IMR-90 (cell line): ENCODE measurements at regions not wholly inside any gene's neighbourhood (a gene's known extent, or its start where the extent isn't known, plus 50 kb on each side); places are given as distances from the start of the nearest gene placed in this dataset.

Source experiments
- ATAC-seq: fragments of 200-7000 bp; cut with Tn5 transposase; 2 replicates; pipeline ENCODE4 v1.9.1; 2020; ENCODE audit warnings: low read depth, mild to moderate bottlenecking, moderate library complexity
- BruUV-seq: library from RNA; stranded (reverse); fragments of 400-500 nt; replicated peaks from 2 replicates; lab custom pipeline; 2021; lab: Mats Ljungman, UMichigan
- CTCF ChIA-PET: fragments of 300-600 bp; formaldehyde crosslinking; extraction: SDS; loops from one replicate; lab custom pipeline; 2021; ENCODE audit warnings: antibody characterized with exemption; lab: Yijun Ruan, JAX
- POLR2A ChIA-PET: fragments of 300-600 bp; sonication (Branson Sonifier 250); formaldehyde crosslinking; loops from one replicate; lab custom pipeline; 2022; ENCODE audit warnings: antibody characterized with exemption; ENCODE audit not compliant: unreplicated experiment; lab: Charles Lee
- DNase-seq: peaks from one replicate; pipeline ENCODE4 v3.0.0; 2013
- H2AFZ ChIP-seq: replicated peaks from 2 replicates; pipeline ENCODE3; 2013; ENCODE audit warnings: low read length, mild to moderate bottlenecking; ENCODE audit not compliant: poor library complexity
- H2AK5ac ChIP-seq: 2 replicates; pipeline ENCODE4 v1.6.1; 2013; ENCODE audit warnings: low read depth, low read length, inconsistent platforms
- H2AK9ac ChIP-seq: replicated peaks from 2 replicates; pipeline ENCODE3; 2013; ENCODE audit warnings: mild to moderate bottlenecking, low read depth, low read length, moderate library complexity; ENCODE audit not compliant: poor library complexity
- H2BK120ac ChIP-seq: 2 replicates; pipeline ENCODE4 v1.6.1; 2013; ENCODE audit warnings: low read depth, low read length, inconsistent platforms
- H2BK15ac ChIP-seq: 3 replicates; pipeline ENCODE4 v1.6.1; 2013; ENCODE audit warnings: low read depth, low read length, inconsistent platforms
- H2BK20ac ChIP-seq: 2 replicates; pipeline ENCODE4 v1.6.1; 2013; ENCODE audit warnings: low read depth, mild to moderate bottlenecking, inconsistent platforms, low read length, moderate library complexity
- H2BK5ac ChIP-seq: 2 replicates; pipeline ENCODE4 v1.6.1; 2013; ENCODE audit warnings: mild to moderate bottlenecking, low read depth, low read length, inconsistent platforms; ENCODE audit not compliant: poor library complexity, severe bottlenecking
- H3K14ac ChIP-seq: replicated peaks from 2 replicates; pipeline ENCODE4 v1.6.1; 2013; ENCODE audit warnings: low read depth, low read length, inconsistent platforms
- H3K18ac ChIP-seq: 2 replicates; pipeline ENCODE4 v1.6.1; 2013; ENCODE audit warnings: low read depth, low read length, control low read depth
- H3K23ac ChIP-seq: 2 replicates; pipeline ENCODE4 v1.6.1; 2013; ENCODE audit warnings: low read depth, low read length, inconsistent platforms
- H3K27ac ChIP-seq: 2 replicates; pipeline ENCODE4 v1.5.1; 2013; ENCODE audit warnings: mild to moderate bottlenecking, control low read depth, low read length; ENCODE audit not compliant: insufficient read depth
- H3K27me3 ChIP-seq: 2 replicates; pipeline ENCODE4 v1.6.1; 2013; ENCODE audit warnings: low read length; ENCODE audit not compliant: control insufficient read depth, insufficient read depth
- H3K36me3 ChIP-seq: 2 replicates; pipeline ENCODE4 v1.6.1; 2013; ENCODE audit warnings: low read length, mixed read lengths; ENCODE audit not compliant: control insufficient read depth, insufficient read depth
- H3K4ac ChIP-seq: 2 replicates; pipeline ENCODE4 v1.6.1; 2013; ENCODE audit warnings: low read depth, low read length, inconsistent platforms
- H3K4me1 ChIP-seq: 2 replicates; pipeline ENCODE4 v1.6.1; 2013; ENCODE audit warnings: low read length, mixed read lengths; ENCODE audit not compliant: control insufficient read depth, insufficient read depth
- H3K4me2 ChIP-seq: 2 replicates; pipeline ENCODE4 v1.6.1; 2013; ENCODE audit warnings: low read depth, mild to moderate bottlenecking, control low read depth, low read length, moderate library complexity
- H3K4me3 ChIP-seq: 2 replicates; pipeline ENCODE4 v1.5.1; 2013; ENCODE audit warnings: low read depth, mild to moderate bottlenecking, control low read depth, low read length, moderate library complexity; ENCODE audit not compliant: insufficient read depth
- H3K56ac ChIP-seq: 2 replicates; pipeline ENCODE4 v1.6.1; 2013; ENCODE audit warnings: low read length, inconsistent platforms; ENCODE audit not compliant: insufficient read depth; ENCODE audit errors: extremely low read depth
- H3K79me1 ChIP-seq, 2 experiments: 2 replicates each; pipeline ENCODE4 v1.6.1; 2013; ENCODE audit warnings: low read length in 2 of 2, inconsistent platforms in 1 of 2, low read depth in 1 of 2
- H3K9ac ChIP-seq: 2 replicates; pipeline ENCODE4 v1.6.1; 2013; ENCODE audit warnings: low read depth, low read length, control low read depth
- H3K9me1 ChIP-seq: 2 replicates; pipeline ENCODE4 v1.6.1; 2013; ENCODE audit warnings: low read length, inconsistent platforms; ENCODE audit not compliant: insufficient read depth
- H3K9me3 ChIP-seq: 2 replicates; pipeline ENCODE4 v1.6.1; 2013; ENCODE audit warnings: low read length; ENCODE audit not compliant: control insufficient read depth, insufficient read depth
- H4K20me1 ChIP-seq: 2 replicates; pipeline ENCODE4 v1.6.1; 2013; ENCODE audit warnings: low read length, inconsistent platforms; ENCODE audit not compliant: insufficient read depth
- H4K5ac ChIP-seq: 2 replicates; pipeline ENCODE4 v1.6.1; 2013; ENCODE audit warnings: mild to moderate bottlenecking, low read depth, low read length, control low read depth
- H4K8ac ChIP-seq, 2 experiments: 2 replicates each; pipeline ENCODE4 v1.6.1; 2013; ENCODE audit warnings: low read depth in 2 of 2, low read length in 2 of 2, control low read depth in 1 of 2, inconsistent platforms in 1 of 2
- H4K91ac ChIP-seq: 2 replicates; pipeline ENCODE4 v1.6.1; 2013; ENCODE audit warnings: low read depth, low read length, inconsistent platforms; ENCODE audit not compliant: insufficient read depth
- BHLHE40 ChIP-seq: fragments of 150-350 bp; IDR thresholded peaks from 2 replicates; pipeline ENCODE4 v1.6.1; 2016; ENCODE audit warnings: mild to moderate bottlenecking, low read depth, low read length
- FOS ChIP-seq: fragments of 150-350 bp; IDR thresholded peaks from 2 replicates; pipeline ENCODE4 v1.6.1; 2016; ENCODE audit warnings: low read depth, low read length
- MAFK ChIP-seq: IDR thresholded peaks from 2 replicates; pipeline ENCODE4 v1.6.1; 2012; ENCODE audit warnings: low read depth, low read length, improper control_type of control experiment
- POLR2A ChIP-seq: IDR thresholded peaks from 2 replicates; pipeline ENCODE4 v1.6.1; 2012; ENCODE audit warnings: mild to moderate bottlenecking, low read depth, low read length
- RCOR1 ChIP-seq: IDR thresholded peaks from 2 replicates; pipeline ENCODE4 v1.6.1; 2012; ENCODE audit warnings: mild to moderate bottlenecking, low read length, improper control_type of control experiment; ENCODE audit not compliant: insufficient replicate concordance
- RFX5 ChIP-seq: IDR thresholded peaks from 2 replicates; pipeline ENCODE4 v1.8.0; 2012; ENCODE audit warnings: low read depth, mild to moderate bottlenecking, low read length, moderate library complexity
- SMC3 ChIP-seq: fragments of 150-350 bp; IDR thresholded peaks from 2 replicates; pipeline ENCODE4 v1.6.1; 2016; ENCODE audit warnings: low read depth, mild to moderate bottlenecking, antibody characterized with exemption, low read length, moderate library complexity
- WGBS, 2 experiments: methylation state at CpG; one replicate each; pipeline versions ENCODE4 v1.1.5 to v1.1.7; 2013; ENCODE audit warnings: missing lambda C conversion rate in 2 of 2; ENCODE audit not compliant: insufficient read length in 1 of 2; ENCODE audit errors: extremely low coverage in 2 of 2; 5-methylcytosine and 5-hydroxymethylcytosine counted together
- dilution Hi-C: fragments of 300-500 bp; cut with HindIII; formaldehyde crosslinking; loops from one replicate; pipeline ENCODE4 v1.14.3; 2018; ENCODE audit warnings: low sequenced_read_pairs; ENCODE audit not compliant: unreplicated experiment
- in situ Hi-C: fragments of 300-500 bp; cut with MboI; formaldehyde crosslinking; loops from 3 replicates; pipeline ENCODE4 v1.14.3; 2019; ENCODE audit warnings: low sequenced_read_pairs, inconsistent platforms, mixed read lengths
- intact Hi-C: fragments of 100-400 bp; cut with micrococcal nuclease; formaldehyde crosslinking; loops from 2 replicates; pipeline ENCODE4 v1.10.0; 2022
- TF ChIP-seq, protein P1 (sequence below): fragments of 150-350 bp; IDR thresholded peaks from 2 replicates; pipeline ENCODE4 v1.6.1; 2017; ENCODE audit warnings: mild to moderate bottlenecking, antibody characterized with exemption, low read length, low read depth

DNA sequence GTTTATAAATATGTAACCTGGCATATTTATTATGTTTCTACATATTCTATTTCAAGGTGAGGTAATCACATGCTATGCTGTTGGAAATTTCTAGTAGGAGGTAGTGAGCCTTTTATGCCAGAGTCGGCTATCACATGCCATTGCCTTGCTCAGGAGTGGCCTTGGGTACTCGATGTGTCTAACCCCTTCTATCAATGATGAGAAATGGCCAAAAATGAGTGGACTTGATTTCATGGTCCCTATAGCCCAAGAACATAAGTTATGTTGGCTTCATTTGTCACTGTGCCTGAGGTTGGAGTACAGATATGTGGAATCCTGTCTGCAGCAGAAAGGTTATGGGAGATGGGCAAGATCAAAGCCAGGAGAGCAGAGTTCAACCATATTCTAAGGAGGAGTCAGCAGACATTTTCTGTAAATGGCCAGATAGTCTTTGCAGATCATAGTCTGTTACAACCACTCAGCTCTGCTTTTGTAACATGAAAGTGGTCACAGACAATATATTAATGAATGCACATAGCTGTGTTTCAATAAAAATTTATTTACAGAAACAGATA is 554.4 kb downstream of the PDCD6IP start:
- H3K79me1 ChIP-seq = no peaks in the 10 kb centered on the region
- H2AK9ac ChIP-seq = no peak overlapping the region
- H4K5ac ChIP-seq = no peak overlapping the region
- H3K9ac ChIP-seq = no peak overlapping the region
- no peak overlapping the region for H3K4ac ChIP-seq
- no peak overlapping the region for H3K23ac ChIP-seq
- no peaks in the 10 kb centered on the region for H3K4me1 ChIP-seq
- no peaks in the 10 kb centered on the region for H4K20me1 ChIP-seq
- no peak overlapping the region for H3K56ac ChIP-seq
- dilution Hi-C loops (no loop called here), intact Hi-C loops (no loop called here), in situ Hi-C loops (no loop called here)
- POLR2A ChIA-PET = no interaction called here
- ATAC-seq (no peak), DNase-seq (no peak)
- no peak overlapping the region for H4K91ac ChIP-seq
- H2AFZ ChIP-seq = no peak overlapping the region
- H2BK20ac ChIP-seq = no peak overlapping the region
- H4K8ac ChIP-seq = no peak overlapping the region
- H3K4me2 ChIP-seq = no peak overlapping the region
- H2BK5ac ChIP-seq = no peak overlapping the region
- no peak overlapping the region for H3K27ac ChIP-seq
- H3K14ac ChIP-seq = no peak overlapping the region
- no peak for TF ChIP-seq RFX5
- TF ChIP-seq, protein P1, sequence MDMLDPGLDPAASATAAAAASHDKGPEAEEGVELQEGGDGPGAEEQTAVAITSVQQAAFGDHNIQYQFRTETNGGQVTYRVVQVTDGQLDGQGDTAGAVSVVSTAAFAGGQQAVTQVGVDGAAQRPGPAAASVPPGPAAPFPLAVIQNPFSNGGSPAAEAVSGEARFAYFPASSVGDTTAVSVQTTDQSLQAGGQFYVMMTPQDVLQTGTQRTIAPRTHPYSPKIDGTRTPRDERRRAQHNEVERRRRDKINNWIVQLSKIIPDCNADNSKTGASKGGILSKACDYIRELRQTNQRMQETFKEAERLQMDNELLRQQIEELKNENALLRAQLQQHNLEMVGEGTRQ = no peak
- no peak for TF ChIP-seq POLR2A
- TF ChIP-seq RCOR1 = no peak
- no peak for TF ChIP-seq FOS
- no peak for TF ChIP-seq BHLHE40
- TF ChIP-seq MAFK = no peak
- TF ChIP-seq SMC3 = no peak
- no peak overlapping the region for H3K18ac ChIP-seq
- H2AK5ac ChIP-seq = no peak overlapping the region
- WGBS, 2 experiments = no CpG with 5 or more reads among the region's 2 CpGs
- H2BK120ac ChIP-seq = no peak overlapping the region
- BruUV-seq = no TSS peak
- H3K4me3 ChIP-seq = no peak overlapping the region
- CTCF ChIA-PET = no interaction called here
- no peaks in the 10 kb centered on the region for H3K36me3 ChIP-seq
- H3K27me3 ChIP-seq = no peaks in the 10 kb centered on the region
- H3K9me3 ChIP-seq = peaks cover 6% of the 10 kb centered on the region; the same call in 1 of the 2 replicates
- no peaks in the 10 kb centered on the region for H3K9me1 ChIP-seq
- no peak overlapping the region for H2BK15ac ChIP-seq
